ENCODE measurements at regions not wholly inside any gene's neighbourhood (a gene's known extent, or its start where the extent isn't known, plus 50 kb on each side); places are given as distances from the start of the nearest gene placed in this dataset.

DNA sequence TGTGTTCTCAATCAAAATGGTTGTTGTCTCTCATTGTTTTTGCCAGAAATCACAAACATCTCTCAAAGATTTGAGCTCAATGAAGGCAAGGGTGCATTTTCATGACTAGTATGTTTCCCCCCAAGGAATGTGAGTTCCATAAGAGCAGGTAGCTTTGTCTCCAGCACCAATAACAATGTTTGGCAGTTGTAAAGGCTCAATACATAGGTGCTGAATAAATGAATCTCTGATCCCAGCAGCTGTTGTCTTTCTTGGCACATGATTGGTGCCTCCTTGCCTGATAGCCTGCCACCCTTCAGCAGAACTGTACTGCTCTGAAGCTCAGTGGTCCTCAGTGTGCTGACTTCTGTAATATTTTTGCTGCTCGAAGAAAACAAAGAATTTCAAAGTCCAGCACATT lies 103.1 kb upstream of the CDH11 start:
- TF ChIP-seq, protein P1, sequence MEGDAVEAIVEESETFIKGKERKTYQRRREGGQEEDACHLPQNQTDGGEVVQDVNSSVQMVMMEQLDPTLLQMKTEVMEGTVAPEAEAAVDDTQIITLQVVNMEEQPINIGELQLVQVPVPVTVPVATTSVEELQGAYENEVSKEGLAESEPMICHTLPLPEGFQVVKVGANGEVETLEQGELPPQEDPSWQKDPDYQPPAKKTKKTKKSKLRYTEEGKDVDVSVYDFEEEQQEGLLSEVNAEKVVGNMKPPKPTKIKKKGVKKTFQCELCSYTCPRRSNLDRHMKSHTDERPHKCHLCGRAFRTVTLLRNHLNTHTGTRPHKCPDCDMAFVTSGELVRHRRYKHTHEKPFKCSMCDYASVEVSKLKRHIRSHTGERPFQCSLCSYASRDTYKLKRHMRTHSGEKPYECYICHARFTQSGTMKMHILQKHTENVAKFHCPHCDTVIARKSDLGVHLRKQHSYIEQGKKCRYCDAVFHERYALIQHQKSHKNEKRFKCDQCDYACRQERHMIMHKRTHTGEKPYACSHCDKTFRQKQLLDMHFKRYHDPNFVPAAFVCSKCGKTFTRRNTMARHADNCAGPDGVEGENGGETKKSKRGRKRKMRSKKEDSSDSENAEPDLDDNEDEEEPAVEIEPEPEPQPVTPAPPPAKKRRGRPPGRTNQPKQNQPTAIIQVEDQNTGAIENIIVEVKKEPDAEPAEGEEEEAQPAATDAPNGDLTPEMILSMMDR (IDR thresholded peaks at IDR 0.05; ENCODE audit: insufficient read depth, low read depth, low read length), result no peak
- no peak for TF ChIP-seq EZH2 (IDR thresholded peaks at IDR 0.05; ENCODE audit: insufficient read depth, low read length)
